ENCODE measurements at regions not wholly inside any gene's neighbourhood (a gene's known extent, or its start where the extent isn't known, plus 50 kb on each side); places are given as distances from the start of the nearest gene placed in this dataset.

GRCh38 chr3:59527493-59527892 is 477.7 kb upstream of the CFAP20DC start:
- Histone ChIP-seq H2AFZ (no peak overlapping the region), H3K79me2 (no peaks in the 10 kb centered on the region), H3K4me1 (ENCODE audit: insufficient read depth) (no peaks in the 10 kb centered on the region), H3K36me3 (replicated peaks; ENCODE audit: insufficient read depth, low read depth) (no peaks in the 10 kb centered on the region), H3K4me3 (no peak overlapping the region), H3K9me3 (ENCODE audit: low read depth) (no peaks in the 10 kb centered on the region), H3K9me2 (replicated peaks; ENCODE audit: insufficient read depth) (no peaks in the 10 kb centered on the region), H3K4me2 (no peak overlapping the region), H4K20me1 (ENCODE audit: insufficient read depth, poor library complexity, severe bottlenecking) (no peaks in the 10 kb centered on the region), H3K27ac (no peak overlapping the region), H3K27me3 (no peaks in the 10 kb centered on the region)
- no peak for TF ChIP-seq CTCF (IDR thresholded peaks at IDR 0.05; ENCODE audit: poor library complexity)
- no peak for TF ChIP-seq EZH2phosphoT487 (IDR thresholded peaks at IDR 0.05; ENCODE audit: low read depth, severe bottlenecking, unreplicated experiment)
- no peak for TF ChIP-seq EZH2 (IDR thresholded peaks at IDR 0.05; ENCODE audit: borderline replicate concordance)
- WGBS (ENCODE audit: low lambda C conversion rate, missing lambda C conversion rate), result 83% methylated on average over 3 of the region's 3 CpGs
- DNase-seq (ENCODE audit: low spot score), result no peak

GRCh38 chr3:59526999-59527398 is 477.2 kb upstream of the CFAP20DC start:
- TF ChIP-seq EZH2phosphoT487 (IDR thresholded peaks at IDR 0.05; ENCODE audit: low read depth, severe bottlenecking, unreplicated experiment) (no peak), CTCF (IDR thresholded peaks at IDR 0.05; ENCODE audit: poor library complexity) (no peak), EZH2 (IDR thresholded peaks at IDR 0.05; ENCODE audit: borderline replicate concordance) (no peak)
- Histone ChIP-seq H3K4me1 (ENCODE audit: insufficient read depth) (no peaks in the 10 kb centered on the region), H3K36me3 (replicated peaks; ENCODE audit: insufficient read depth, low read depth) (no peaks in the 10 kb centered on the region), H3K79me2 (no peaks in the 10 kb centered on the region), H3K4me2 (no peak overlapping the region), H3K27me3 (no peaks in the 10 kb centered on the region), H3K9me3 (ENCODE audit: low read depth) (no peaks in the 10 kb centered on the region), H3K9me2 (replicated peaks; ENCODE audit: insufficient read depth) (no peaks in the 10 kb centered on the region), H3K4me3 (no peak overlapping the region), H2AFZ (no peak overlapping the region), H4K20me1 (ENCODE audit: insufficient read depth, poor library complexity, severe bottlenecking) (no peaks in the 10 kb centered on the region), H3K27ac (no peak overlapping the region)
- no peak for DNase-seq (ENCODE audit: low spot score)

DNA sequence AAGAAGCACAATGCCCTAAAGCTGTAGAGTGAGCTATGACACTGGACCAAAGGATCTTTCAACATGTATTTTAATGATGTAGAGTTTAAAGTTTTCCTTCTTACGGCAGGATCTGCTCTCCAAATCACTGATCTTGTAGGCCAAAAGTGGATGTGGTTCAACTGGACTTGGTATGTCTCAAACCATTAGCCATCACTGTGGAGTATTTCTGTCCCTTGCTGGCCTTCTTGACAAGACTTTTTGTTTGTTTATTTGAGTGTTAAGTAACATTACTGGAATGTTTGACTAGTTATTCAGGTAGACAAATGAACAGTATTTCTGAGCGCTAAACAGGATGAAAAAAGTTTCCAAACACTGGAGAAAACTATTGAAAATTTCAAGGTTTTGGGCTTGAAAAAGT is 472.7 kb upstream of the CFAP20DC start:
- Histone ChIP-seq H3K9me2 (replicated peaks; ENCODE audit: insufficient read depth) (no peaks in the 10 kb centered on the region), H3K27me3 (no peaks in the 10 kb centered on the region), H3K36me3 (replicated peaks; ENCODE audit: insufficient read depth, low read depth) (no peaks in the 10 kb centered on the region), H3K79me2 (no peaks in the 10 kb centered on the region), H3K27ac (no peak overlapping the region), H3K4me3 (no peak overlapping the region), H2AFZ (no peak overlapping the region), H3K4me2 (no peak overlapping the region), H3K4me1 (ENCODE audit: insufficient read depth) (no peaks in the 10 kb centered on the region), H4K20me1 (ENCODE audit: insufficient read depth, poor library complexity, severe bottlenecking) (no peaks in the 10 kb centered on the region), H3K9me3 (ENCODE audit: low read depth) (no peaks in the 10 kb centered on the region)
- TF ChIP-seq EZH2phosphoT487 (IDR thresholded peaks at IDR 0.05; ENCODE audit: low read depth, severe bottlenecking, unreplicated experiment) (no peak), EZH2 (IDR thresholded peaks at IDR 0.05; ENCODE audit: borderline replicate concordance) (no peak), CTCF (IDR thresholded peaks at IDR 0.05; ENCODE audit: poor library complexity) (no peak)
- WGBS (ENCODE audit: low lambda C conversion rate, missing lambda C conversion rate), result 88% methylated on average over 2 of the region's 2 CpGs
- DNase-seq (ENCODE audit: low spot score), result no peak

GRCh38 chr3:59519094-59519493 is 469.3 kb upstream of the CFAP20DC start:
- DNase-seq (ENCODE audit: low spot score), result no peak
- no peaks in the 10 kb centered on the region for H3K4me1 ChIP-seq (ENCODE audit: insufficient read depth)
- H3K4me2 ChIP-seq, result no peak overlapping the region
- no peaks in the 10 kb centered on the region for H3K79me2 ChIP-seq
- H3K27ac ChIP-seq, result no peak overlapping the region
- no peaks in the 10 kb centered on the region for H4K20me1 ChIP-seq (ENCODE audit: insufficient read depth, poor library complexity, severe bottlenecking)
- no peak overlapping the region for H2AFZ ChIP-seq
- TF ChIP-seq EZH2phosphoT487 (IDR thresholded peaks at IDR 0.05; ENCODE audit: low read depth, severe bottlenecking, unreplicated experiment) (no peak), EZH2 (IDR thresholded peaks at IDR 0.05; ENCODE audit: borderline replicate concordance) (no peak), CTCF (IDR thresholded peaks at IDR 0.05; ENCODE audit: poor library complexity) (no peak)
- no peaks in the 10 kb centered on the region for H3K36me3 ChIP-seq (replicated peaks; ENCODE audit: insufficient read depth, low read depth)
- no peaks in the 10 kb centered on the region for H3K27me3 ChIP-seq
- WGBS (ENCODE audit: low lambda C conversion rate, missing lambda C conversion rate), result 59% methylated on average over 6 of the region's 6 CpGs
- H3K9me3 ChIP-seq (ENCODE audit: low read depth), result no peaks in the 10 kb centered on the region
- no peaks in the 10 kb centered on the region for H3K9me2 ChIP-seq (replicated peaks; ENCODE audit: insufficient read depth)
- H3K4me3 ChIP-seq, result no peak overlapping the region

All from hepatocyte (in vitro differentiated cells).